Fibroblast of skin of left biceps (primary cell): ENCODE measurements at regions not wholly inside any gene's neighbourhood (a gene's known extent, or its start where the extent isn't known, plus 50 kb on each side); places are given as distances from the start of the nearest gene placed in this dataset.
"Not testable (repeated sequence)": the region's sequence is repeated elsewhere in the genome, so short reads cannot be mapped to it uniquely, and the experiment has no call there.

Experiments used
- DNase-seq, 2 experiments: peaks; one replicate each; pipeline ENCODE4 v3.0.0-alpha.2; 2013; ENCODE audit warnings: low read depth in 2 of 2

DNA sequence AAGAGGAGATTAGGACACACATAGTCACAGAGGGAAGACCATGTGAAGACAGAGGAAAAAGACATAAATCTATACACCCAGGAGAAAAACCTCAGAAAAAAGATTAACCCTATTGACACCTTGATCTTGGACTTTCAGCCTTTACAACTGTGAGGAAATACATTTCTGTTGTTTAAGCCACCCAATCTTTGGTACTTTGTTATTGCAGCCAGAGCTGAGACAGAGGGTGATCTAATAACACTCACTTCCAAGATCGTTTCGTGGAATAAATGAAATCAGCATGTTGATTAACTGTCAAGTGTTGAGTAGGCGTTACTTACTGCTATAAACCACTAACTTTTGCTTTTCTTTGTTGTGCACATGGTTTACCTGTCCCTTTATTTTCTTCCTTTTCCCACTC, 361.2 kb upstream of the RIOK2 start:
- DNase-seq, result no peak

- no peak for DNase-seq
Observed at GRCh38 chr5:97544678-97545077, 361.6 kb upstream of the RIOK2 start.

GRCh38 chr5:97545446-97545845, 362.4 kb upstream of the RIOK2 start:
- DNase-seq, result no peak

GRCh38 chr5:97545886-97546535, 363.0 kb upstream of the RIOK2 start:
- DNase-seq, result no peak

GRCh38 chr5:97547430-97547829, 364.4 kb upstream of the RIOK2 start:
- no peak for DNase-seq

DNA sequence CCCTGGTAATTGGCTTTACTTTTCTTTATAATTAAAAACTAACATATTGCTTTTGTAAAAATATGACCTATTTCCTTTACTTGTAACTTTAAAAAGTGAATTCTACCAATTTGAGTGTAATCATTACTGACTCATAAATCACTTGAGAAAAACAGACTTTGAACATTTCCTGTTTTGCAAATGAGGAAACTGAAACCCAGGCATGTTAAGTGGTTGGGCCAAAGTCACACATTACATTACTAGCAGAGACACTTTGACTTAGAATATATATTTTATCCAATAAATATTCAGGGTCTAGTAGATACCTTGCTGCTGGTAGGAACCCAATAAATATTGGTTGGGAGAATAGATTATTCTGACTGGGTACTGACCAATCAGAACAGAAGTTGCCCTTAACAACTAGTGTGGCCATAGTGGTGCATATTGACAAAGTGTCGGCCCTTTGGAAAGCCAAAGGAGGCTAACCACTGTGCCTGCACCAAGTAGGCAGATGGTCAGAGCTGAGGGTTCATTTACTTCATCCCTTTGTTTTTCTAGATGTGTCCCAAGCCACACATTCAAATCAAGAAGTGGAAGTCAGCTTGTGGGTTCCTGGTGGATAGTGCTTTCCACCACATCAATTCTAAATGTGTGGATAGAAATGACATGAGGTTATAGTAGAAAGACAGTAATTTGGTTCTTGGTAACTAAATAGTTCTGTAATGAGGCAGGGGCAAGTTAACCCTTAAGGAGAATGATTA, 365.1 kb upstream of the RIOK2 start:
- DNase-seq, result no peak

GRCh38 chr5:97548739-97549080, 365.7 kb upstream of the RIOK2 start:
- no peak for DNase-seq

GRCh38 chr5:97549496-97549895, 366.4 kb upstream of the RIOK2 start:
- no peak for DNase-seq

GRCh38 chr5:97550164-97550563, 367.1 kb upstream of the RIOK2 start:
- no peak for DNase-seq

GRCh38 chr5:97550818-97551217, 367.8 kb upstream of the RIOK2 start:
- no peak for DNase-seq

GRCh38 chr5:97553604-97554452, 370.8 kb upstream of the RIOK2 start:
- no peak for DNase-seq

GRCh38 chr5:97554977-97555643, 372.1 kb upstream of the RIOK2 start:
- peak; percentile 45 to 57 for DNase-seq

DNA sequence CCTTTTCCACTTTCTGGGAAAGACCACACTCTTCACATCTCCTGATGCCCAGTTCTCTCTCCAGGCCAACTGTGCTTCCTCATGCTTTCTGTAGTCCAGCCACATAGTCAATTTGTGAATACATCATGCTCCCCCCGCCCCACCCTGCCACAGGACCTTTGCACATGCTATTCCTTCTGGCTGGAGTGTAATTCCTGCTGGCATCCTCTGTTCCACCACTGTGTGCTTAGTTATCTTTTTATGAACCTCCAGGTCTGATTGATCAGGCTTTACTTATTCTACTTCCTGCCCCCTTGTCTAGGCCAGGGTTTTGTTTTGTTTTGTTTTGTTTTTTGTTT, 372.6 kb upstream of the RIOK2 start:
- DNase-seq, result no peak

GRCh38 chr5:97559827-97560598, 377.0 kb upstream of the RIOK2 start:
- no peak for DNase-seq

GRCh38 chr5:97560599-97560993, 377.5 kb upstream of the RIOK2 start:
- no peak for DNase-seq

- DNase-seq, result no peak
Observed at GRCh38 chr5:97563050-97563657, 380.1 kb upstream of the RIOK2 start.

GRCh38 chr5:97568382-97568781, 385.3 kb upstream of the RIOK2 start:
- no peak for DNase-seq

- no peak for DNase-seq
Observed at GRCh38 chr5:97570242-97570641, 387.2 kb upstream of the RIOK2 start.

DNA sequence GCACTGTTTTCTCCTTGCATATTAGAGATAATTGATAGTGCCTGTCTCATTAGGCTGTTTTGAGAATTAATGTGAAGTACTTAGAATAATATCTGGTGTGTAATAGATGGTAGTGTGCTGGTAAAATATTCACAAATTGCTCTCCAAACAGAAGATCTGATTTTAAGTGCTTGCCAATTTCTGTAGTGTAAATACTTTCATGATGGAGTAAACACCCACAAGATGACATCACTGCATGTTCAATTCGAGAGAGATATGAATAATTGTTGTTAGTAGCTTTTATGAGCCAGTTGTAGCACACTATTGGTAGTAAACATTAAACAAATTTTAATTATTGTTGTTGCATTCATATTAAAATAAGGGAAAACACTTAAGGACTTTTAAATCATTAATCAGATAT, 392.3 kb upstream of the RIOK2 start:
- DNase-seq, result no peak

DNA sequence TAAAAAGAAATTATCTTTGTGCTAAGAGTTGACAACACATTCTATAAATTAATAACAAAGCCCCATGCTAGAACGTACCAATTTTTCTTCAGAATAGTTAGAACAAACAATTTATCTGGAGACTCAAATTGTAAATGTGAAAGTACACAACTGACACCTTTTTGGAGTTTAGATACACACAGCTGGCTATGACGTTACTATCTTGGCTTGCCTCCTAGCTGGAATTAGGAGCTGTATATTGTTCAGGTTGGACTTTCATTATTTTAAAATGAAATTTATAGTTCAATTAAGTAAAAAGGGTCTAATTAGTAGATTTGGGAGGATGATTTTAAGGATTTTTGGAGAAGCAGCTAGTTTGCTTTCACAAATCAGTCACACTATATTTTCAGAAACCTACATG, 393.9 kb upstream of the RIOK2 start:
- DNase-seq, result no peak

DNA sequence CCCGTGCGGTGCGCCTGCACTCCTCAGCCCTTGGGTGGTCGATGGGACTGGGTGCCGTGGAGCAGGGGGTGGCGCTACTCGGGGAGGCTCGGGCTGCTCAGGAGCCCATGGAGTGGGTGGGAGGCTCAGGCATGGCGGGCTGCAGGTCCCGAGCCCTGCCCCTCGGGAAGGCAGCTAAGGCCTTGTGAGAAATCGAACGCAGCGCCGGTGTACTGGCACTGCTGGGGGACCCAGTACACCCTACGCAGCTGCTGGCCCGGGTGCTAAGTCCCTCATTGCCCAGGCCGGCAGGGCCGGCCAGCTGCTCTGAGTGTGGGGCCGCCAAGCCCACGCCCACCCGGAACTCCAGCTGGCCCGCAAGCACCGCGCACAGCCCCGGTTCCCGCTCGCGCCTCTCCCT, 396.9 kb upstream of the RIOK2 start:
- not testable (repeated sequence) for DNase-seq
